GM10248 (cell line): ENCODE measurements at regions not wholly inside any gene's neighbourhood (a gene's known extent, or its start where the extent isn't known, plus 50 kb on each side); places are given as distances from the start of the nearest gene placed in this dataset.

Source experiments
- CTCF ChIA-PET: fragments of 300-600 bp; sonication (Branson Sonifier 250); formaldehyde crosslinking; extraction: SDS; loops from one replicate; lab custom pipeline; 2021; ENCODE audit warnings: antibody characterized with exemption; lab: Yijun Ruan, JAX
- POLR2A ChIA-PET: fragments of 350-650 bp; sonication (Branson Sonifier 250); formaldehyde crosslinking; extraction: SDS; loops from one replicate; lab custom pipeline; 2020; ENCODE audit warnings: antibody characterized with exemption; lab: Yijun Ruan, JAX
- DNase-seq: peaks from one replicate; pipeline ENCODE4 v3.0.0; 2012; ENCODE audit errors: extremely low spot score
- CTCF ChIP-seq: IDR thresholded peaks from 2 replicates; pipeline ENCODE4 v1.5.1; 2012; ENCODE audit warnings: mild to moderate bottlenecking, low read depth; ENCODE audit errors: extremely low read depth, missing control alignments, control extremely low read depth

- POLR2A ChIA-PET: no interaction called here
- CTCF ChIA-PET: no interaction called here
- no peak for DNase-seq
Observed at GRCh38 chr13:88086577-88086976, 415.4 kb downstream of the SLITRK5 start.

GRCh38 chr13:88097541-88097940, 426.4 kb downstream of the SLITRK5 start:
- no peak for DNase-seq
- TF ChIP-seq CTCF: no peak
- ChIA-PET CTCF (no interaction called here), POLR2A (no interaction called here)

More at GRCh38 chr13:88086577-88086976, 415.4 kb downstream of the SLITRK5 start:
- no peak for TF ChIP-seq CTCF

GRCh38 chr13:88103824-88104223, 432.7 kb downstream of the SLITRK5 start:
- ChIA-PET CTCF (no interaction called here), POLR2A (no interaction called here)
- TF ChIP-seq CTCF: no peak
- no peak for DNase-seq

GRCh38 chr13:88104576-88104975, 433.4 kb downstream of the SLITRK5 start:
- DNase-seq: no peak
- CTCF ChIA-PET: no interaction called here
- no peak for TF ChIP-seq CTCF
- POLR2A ChIA-PET: no interaction called here

GRCh38 chr13:88107570-88107969, 436.4 kb downstream of the SLITRK5 start:
- TF ChIP-seq CTCF: no peak
- no peak for DNase-seq
- ChIA-PET POLR2A (no interaction called here), CTCF (no interaction called here)

- DNase-seq: no peak
- no peak for TF ChIP-seq CTCF
- POLR2A ChIA-PET: no interaction called here
- CTCF ChIA-PET: interaction anchor here (1.3 kb wide), 1 partner anchor 107 kb away, joined by 3 read pairs; no protein-coding TSS in a partner anchor
Observed at GRCh38 chr13:88112526-88112925, 441.4 kb downstream of the SLITRK5 start.

GRCh38 chr13:88115976-88116375, 444.8 kb downstream of the SLITRK5 start:
- DNase-seq: no peak
- CTCF ChIA-PET: no interaction called here
- TF ChIP-seq CTCF: no peak
- POLR2A ChIA-PET: no interaction called here
